ENCODE measurements at regions not wholly inside any gene's neighbourhood (a gene's known extent, or its start where the extent isn't known, plus 50 kb on each side); places are given as distances from the start of the nearest gene placed in this dataset.

DNA sequence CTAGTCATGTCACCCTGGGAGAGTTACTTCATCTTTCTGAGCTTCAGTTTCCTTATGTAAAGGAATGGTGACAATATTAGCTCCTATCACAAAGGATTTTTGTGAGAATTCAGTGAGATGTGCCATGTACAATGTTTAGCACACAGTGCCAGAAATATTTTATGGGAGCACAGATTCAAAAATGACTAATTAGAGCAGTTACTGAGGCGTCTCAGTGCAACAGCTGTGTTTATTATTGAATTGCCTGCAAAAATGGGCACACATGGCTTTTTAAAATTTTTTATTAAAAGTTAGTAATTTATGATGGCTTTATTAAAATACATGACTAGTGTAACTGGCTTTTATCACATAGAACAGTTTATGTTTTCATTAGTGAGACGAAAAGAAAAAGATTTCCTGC lies 134.3 kb upstream of the AHI1 start:
- TF ChIP-seq, protein P1, sequence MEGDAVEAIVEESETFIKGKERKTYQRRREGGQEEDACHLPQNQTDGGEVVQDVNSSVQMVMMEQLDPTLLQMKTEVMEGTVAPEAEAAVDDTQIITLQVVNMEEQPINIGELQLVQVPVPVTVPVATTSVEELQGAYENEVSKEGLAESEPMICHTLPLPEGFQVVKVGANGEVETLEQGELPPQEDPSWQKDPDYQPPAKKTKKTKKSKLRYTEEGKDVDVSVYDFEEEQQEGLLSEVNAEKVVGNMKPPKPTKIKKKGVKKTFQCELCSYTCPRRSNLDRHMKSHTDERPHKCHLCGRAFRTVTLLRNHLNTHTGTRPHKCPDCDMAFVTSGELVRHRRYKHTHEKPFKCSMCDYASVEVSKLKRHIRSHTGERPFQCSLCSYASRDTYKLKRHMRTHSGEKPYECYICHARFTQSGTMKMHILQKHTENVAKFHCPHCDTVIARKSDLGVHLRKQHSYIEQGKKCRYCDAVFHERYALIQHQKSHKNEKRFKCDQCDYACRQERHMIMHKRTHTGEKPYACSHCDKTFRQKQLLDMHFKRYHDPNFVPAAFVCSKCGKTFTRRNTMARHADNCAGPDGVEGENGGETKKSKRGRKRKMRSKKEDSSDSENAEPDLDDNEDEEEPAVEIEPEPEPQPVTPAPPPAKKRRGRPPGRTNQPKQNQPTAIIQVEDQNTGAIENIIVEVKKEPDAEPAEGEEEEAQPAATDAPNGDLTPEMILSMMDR (IDR thresholded peaks at IDR 0.05; ENCODE audit: insufficient read depth, low read depth, low read length, missing control alignments), result no peak
- H3K4me3 ChIP-seq (ENCODE audit: low read length), result no peak overlapping the region
- no peak for DNase-seq (ENCODE audit: low read depth)

DNA sequence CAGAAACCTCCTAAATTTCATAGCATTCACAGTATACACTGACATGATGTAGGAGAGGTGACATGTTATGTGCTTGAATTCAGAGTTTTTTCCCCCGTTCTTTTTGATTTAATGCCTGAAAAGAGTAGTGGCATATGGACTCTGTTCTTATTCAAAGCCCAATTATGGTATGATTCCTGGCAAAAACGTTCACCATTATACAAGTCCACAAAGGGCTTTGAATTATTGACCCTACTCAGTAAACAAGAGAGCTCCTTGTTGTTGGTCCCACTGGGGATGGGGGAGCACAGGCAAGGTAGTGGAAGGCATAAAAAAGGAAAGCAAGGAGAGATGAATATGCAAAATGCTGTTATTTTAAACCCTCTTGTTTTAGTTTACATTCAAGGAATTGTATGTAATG lies 136.0 kb upstream of the AHI1 start:
- no peak for DNase-seq (ENCODE audit: low read depth)
- TF ChIP-seq, protein P1 (IDR thresholded peaks at IDR 0.05; ENCODE audit: insufficient read depth, low read depth, low read length, missing control alignments), result no peak
- no peak overlapping the region for H3K4me3 ChIP-seq (ENCODE audit: low read length)

DNA sequence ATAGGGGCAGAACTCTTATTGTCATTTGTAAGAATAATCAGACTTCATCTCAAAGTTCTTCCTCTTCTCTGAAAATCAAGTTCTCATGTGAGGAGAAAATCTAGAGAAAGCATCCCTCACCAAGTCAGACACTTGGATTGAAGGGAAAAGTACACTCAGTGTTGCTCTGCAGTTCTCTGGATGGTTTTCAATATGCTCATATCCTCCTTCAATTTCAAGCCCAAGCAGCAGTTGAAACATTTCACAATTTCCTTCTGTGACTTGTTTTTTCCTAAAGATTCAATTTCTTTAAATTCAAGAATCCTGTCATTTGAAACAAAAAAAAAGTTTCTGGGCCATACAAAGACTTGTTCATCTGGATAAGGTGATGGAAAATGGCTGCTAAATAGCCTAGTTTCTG lies 140.2 kb upstream of the AHI1 start:
- DNase-seq (ENCODE audit: low read depth), result no peak
- TF ChIP-seq, protein P1 (IDR thresholded peaks at IDR 0.05; ENCODE audit: insufficient read depth, low read depth, low read length, missing control alignments), result no peak
- no peak overlapping the region for H3K4me3 ChIP-seq (ENCODE audit: low read length)

DNA sequence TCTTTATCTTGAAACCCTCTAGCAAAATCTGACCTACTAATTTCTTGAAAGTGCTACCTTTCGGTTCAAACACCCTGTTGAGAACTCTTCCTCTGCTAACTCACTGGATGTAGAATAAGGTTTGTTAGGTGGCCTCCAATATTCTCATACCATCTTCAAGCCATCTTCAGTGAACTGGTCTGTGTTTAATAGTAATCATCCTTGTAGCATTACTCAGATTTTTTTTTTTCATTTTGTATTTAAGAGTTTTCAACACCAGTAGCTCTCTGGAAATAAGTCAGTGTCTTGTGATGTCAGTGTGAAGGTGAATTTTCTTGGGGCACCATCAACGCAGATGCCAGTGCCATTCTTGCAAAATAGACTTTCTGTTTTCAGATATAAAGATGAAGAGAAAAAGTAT lies 140.6 kb upstream of the AHI1 start:
- H3K4me3 ChIP-seq (ENCODE audit: low read length), result no peak overlapping the region
- no peak for DNase-seq (ENCODE audit: low read depth)
- TF ChIP-seq, protein P1 (IDR thresholded peaks at IDR 0.05; ENCODE audit: insufficient read depth, low read depth, low read length, missing control alignments), result no peak

DNA sequence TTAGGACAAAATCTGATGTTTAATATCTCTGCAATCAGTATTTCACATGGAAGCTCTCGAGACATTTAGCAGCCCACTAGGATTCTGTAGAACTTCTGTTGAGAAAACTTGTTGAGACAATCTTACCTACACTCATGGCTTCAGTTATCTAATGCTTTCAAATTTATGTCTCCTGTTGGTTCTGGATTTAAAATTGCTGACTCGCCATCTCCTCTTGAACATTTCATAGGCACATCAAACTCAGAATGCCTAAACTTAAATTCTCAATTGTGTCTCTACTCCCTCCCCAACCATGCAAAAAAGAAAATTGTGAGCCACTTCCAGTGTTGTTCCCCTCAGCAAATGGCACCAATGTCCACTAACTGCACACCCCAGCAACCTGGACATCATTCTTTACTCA lies 142.5 kb upstream of the AHI1 start:
- no peak overlapping the region for H3K4me3 ChIP-seq (ENCODE audit: low read length)
- no peak for DNase-seq (ENCODE audit: low read depth)
- TF ChIP-seq, protein P1 (IDR thresholded peaks at IDR 0.05; ENCODE audit: insufficient read depth, low read depth, low read length, missing control alignments), result no peak

DNA sequence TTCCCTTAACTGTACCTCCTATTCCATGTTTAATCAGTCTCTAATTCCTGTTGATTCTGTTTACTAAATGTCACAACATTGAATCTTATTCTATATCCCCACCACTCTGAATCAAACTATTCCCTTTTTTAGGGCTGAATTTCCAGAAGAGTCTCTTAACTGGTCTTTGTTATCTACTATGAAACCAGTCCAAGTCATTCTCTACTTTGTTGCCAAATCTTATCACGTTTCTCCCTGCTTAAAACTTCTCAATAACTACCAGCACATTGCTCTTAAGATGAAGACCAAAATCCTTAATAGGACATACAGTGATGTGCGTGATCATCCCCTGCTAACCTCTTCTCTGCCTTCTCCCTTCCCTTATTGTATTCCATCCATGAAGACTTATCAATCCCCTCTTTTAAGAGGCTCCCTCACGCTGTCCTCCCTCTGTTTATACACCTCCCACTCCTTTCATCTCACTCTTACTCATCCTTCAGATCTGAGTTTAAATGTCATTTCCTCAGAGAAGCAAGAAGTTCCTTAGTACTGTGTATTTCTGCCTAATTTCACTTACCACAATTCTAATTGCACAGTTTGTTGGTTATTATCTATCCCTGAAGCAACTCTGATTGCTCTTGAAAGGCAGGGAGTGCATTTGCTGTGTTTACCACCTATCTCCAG lies 143.0 kb upstream of the AHI1 start:
- no peak for DNase-seq (ENCODE audit: low read depth)
- TF ChIP-seq, protein P1 (IDR thresholded peaks at IDR 0.05; ENCODE audit: insufficient read depth, low read depth, low read length, missing control alignments), result no peak
- H3K4me3 ChIP-seq (ENCODE audit: low read length), result no peak overlapping the region

DNA sequence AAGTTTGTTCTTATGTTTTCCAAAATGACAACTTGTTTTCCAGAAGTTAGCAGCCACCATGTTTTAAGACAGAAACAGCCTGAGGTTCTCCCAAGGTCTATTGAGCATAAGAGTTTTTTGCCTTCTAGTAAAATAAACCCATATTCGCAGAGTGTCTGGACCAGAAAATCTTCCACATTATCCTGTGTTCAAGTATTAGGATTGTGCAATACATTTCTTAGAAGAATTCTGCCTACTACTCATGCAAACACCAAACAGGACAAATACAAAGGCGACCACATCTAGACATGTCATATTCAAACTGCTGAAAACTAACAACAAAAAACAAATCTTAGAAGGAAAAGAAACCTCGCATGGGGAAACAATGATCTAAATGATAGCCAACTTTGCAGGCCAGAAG lies 145.4 kb upstream of the AHI1 start:
- no peak for DNase-seq (ENCODE audit: low read depth)
- no peak overlapping the region for H3K4me3 ChIP-seq (ENCODE audit: low read length)
- TF ChIP-seq, protein P1 (IDR thresholded peaks at IDR 0.05; ENCODE audit: insufficient read depth, low read depth, low read length, missing control alignments), result no peak

Data from epithelial cell of esophagus (primary cell).